Neutrophil (primary cell): ENCODE measurements at regions not wholly inside any gene's neighbourhood (a gene's known extent, or its start where the extent isn't known, plus 50 kb on each side); places are given as distances from the start of the nearest gene placed in this dataset.

ENCODE experiments used
- H3K27ac ChIP-seq: fragments of 200-600 bp; sonication (generic); 2 replicates; pipeline ENCODE4 v1.5.1; 2016; ENCODE audit warnings: mild to moderate bottlenecking, moderate library complexity
- H3K27me3 ChIP-seq: fragments of 200-600 bp; sonication (generic); 2 replicates; pipeline ENCODE4 v1.6.0; 2016; ENCODE audit warnings: mild to moderate bottlenecking
- H3K36me3 ChIP-seq: fragments of 200-600 bp; sonication (generic); 2 replicates; pipeline ENCODE4 v1.5.1; 2017
- H3K4me1 ChIP-seq, 2 experiments: fragments of 200-600 bp in 1 of 2; sonication (generic) in 1 of 2; 1 replicate in 1 of 2; 2 replicates in 1 of 2; pipeline versions ENCODE4 v1.5.1 to v1.6.1; 2013 to 2016; ENCODE audit warnings: low read depth in 1 of 2, low read length in 1 of 2, mild to moderate bottlenecking in 1 of 2, moderate library complexity in 1 of 2; ENCODE audit not compliant: control insufficient read depth in 1 of 2, insufficient read depth in 1 of 2
- H3K4me3 ChIP-seq, 2 experiments: fragments of 200-600 bp in 1 of 2; sonication (generic) in 1 of 2; 1 replicate in 1 of 2; 2 replicates in 1 of 2; pipeline ENCODE4 v1.5.1; 2013 to 2016; ENCODE audit warnings: low read depth in 1 of 2, low read length in 1 of 2, mild to moderate bottlenecking in 1 of 2, moderate library complexity in 1 of 2
- H3K9me3 ChIP-seq: fragments of 200-600 bp; sonication (generic); 2 replicates; pipeline ENCODE4 v1.5.1; 2016
- TF ChIP-seq, protein P1 (sequence below): fragments of 200-600 bp; sonication (generic); IDR thresholded peaks from 2 replicates; pipeline ENCODE4 v1.5.1; 2016; ENCODE audit warnings: antibody characterized with exemption

DNA sequence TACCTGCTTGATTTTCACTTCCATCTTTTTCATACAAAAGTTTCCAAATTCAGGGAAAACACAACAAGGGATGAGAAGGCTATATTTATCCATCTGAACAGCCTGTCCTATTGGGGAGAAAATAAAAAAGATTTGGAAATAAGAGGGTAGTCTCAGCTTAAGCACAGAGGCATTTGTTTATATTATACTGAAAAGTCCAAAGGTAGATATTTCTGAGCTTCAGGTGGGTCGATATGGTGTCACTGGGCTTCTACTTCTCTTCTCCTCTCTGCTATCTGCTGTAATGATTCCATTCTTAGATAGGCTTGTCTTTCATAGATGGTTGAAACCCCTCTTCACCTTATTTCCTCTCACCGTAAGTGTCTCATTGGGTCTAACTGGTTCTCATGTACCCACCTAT is 337.0 kb downstream of the INSC start:
- H3K4me3 ChIP-seq: no peak overlapping the region
- H3K9me3 ChIP-seq: no peaks in the 10 kb centered on the region
- H3K27ac ChIP-seq: no peak overlapping the region
- TF ChIP-seq, protein P1, sequence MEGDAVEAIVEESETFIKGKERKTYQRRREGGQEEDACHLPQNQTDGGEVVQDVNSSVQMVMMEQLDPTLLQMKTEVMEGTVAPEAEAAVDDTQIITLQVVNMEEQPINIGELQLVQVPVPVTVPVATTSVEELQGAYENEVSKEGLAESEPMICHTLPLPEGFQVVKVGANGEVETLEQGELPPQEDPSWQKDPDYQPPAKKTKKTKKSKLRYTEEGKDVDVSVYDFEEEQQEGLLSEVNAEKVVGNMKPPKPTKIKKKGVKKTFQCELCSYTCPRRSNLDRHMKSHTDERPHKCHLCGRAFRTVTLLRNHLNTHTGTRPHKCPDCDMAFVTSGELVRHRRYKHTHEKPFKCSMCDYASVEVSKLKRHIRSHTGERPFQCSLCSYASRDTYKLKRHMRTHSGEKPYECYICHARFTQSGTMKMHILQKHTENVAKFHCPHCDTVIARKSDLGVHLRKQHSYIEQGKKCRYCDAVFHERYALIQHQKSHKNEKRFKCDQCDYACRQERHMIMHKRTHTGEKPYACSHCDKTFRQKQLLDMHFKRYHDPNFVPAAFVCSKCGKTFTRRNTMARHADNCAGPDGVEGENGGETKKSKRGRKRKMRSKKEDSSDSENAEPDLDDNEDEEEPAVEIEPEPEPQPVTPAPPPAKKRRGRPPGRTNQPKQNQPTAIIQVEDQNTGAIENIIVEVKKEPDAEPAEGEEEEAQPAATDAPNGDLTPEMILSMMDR: no peak
- H3K4me1 ChIP-seq: no peaks in the 10 kb centered on the region
- no peaks in the 10 kb centered on the region for H3K27me3 ChIP-seq
- H3K36me3 ChIP-seq: no peaks in the 10 kb centered on the region

- Histone ChIP-seq H3K36me3 (no peaks in the 10 kb centered on the region), H3K4me3 (no peak overlapping the region), H3K27me3 (no peaks in the 10 kb centered on the region), H3K9me3 (no peaks in the 10 kb centered on the region), H3K4me1 (no peaks in the 10 kb centered on the region), H3K27ac (no peak overlapping the region)
- TF ChIP-seq, protein P1: no peak
Observed at GRCh38 chr11:15453211-15453765, 338.6 kb downstream of the INSC start.

- Histone ChIP-seq H3K9me3 (no peaks in the 10 kb centered on the region), H3K27ac (no peak overlapping the region), H3K36me3 (no peaks in the 10 kb centered on the region), H3K4me1 (no peaks in the 10 kb centered on the region), H3K4me3 (no peak overlapping the region), H3K27me3 (no peaks in the 10 kb centered on the region)
- TF ChIP-seq, protein P1: no peak
Observed at GRCh38 chr11:15468466-15468865, 353.7 kb downstream of the INSC start.

DNA sequence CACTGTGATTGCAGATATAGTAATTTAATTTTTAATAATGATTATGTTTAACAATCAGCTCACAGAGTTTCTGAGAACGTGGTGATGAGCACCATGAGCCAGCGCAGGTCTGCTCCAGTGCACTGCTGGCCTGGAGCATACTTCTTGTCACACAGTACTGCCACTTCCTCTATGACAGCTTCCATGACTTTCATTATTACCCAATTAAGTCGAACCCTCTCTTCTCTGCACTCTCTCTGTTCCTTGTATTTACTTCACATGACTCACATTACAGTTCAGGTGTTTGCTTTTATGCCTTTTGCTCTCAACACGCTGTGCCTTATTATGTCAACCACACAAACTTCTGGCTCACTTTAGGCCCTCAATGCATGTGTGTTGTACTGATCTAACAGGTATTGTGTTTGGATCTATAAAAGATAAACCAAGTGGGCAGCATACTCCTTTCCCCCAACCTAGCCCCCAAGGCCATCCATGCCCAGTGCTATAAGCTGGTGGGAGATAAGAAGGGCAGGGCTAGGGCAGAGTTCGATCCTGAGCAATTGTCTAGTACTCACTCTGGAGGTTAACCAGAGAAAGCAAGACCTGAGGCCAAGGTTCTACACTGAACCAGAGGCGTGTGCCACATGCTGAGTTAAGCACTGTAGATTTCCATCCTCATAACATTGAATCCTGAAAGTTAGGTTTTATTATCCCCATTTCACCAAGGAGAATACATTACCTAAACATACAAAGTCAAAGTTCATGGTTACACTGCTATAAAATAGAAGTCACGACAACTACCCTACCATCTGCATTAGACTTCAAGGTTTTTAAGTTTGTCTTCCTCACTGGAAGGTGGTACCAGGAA is 356.5 kb downstream of the INSC start:
- no peaks in the 10 kb centered on the region for H3K9me3 ChIP-seq
- H3K27ac ChIP-seq: no peak overlapping the region
- TF ChIP-seq, protein P1: no peak
- H3K4me1 ChIP-seq: no peaks in the 10 kb centered on the region
- H3K36me3 ChIP-seq: no peaks in the 10 kb centered on the region
- no peaks in the 10 kb centered on the region for H3K27me3 ChIP-seq
- H3K4me3 ChIP-seq: no peak overlapping the region

- Histone ChIP-seq H3K4me3 (no peak overlapping the region), H3K36me3 (no peaks in the 10 kb centered on the region), H3K27ac (no peak overlapping the region), H3K9me3 (no peaks in the 10 kb centered on the region), H3K4me1 (no peaks in the 10 kb centered on the region), H3K27me3 (no peaks in the 10 kb centered on the region)
- TF ChIP-seq, protein P1: no peak
Observed at GRCh38 chr11:15471895-15472799, 357.4 kb downstream of the INSC start.
